ENCODE measurements at regions not wholly inside any gene's neighbourhood (a gene's known extent, or its start where the extent isn't known, plus 50 kb on each side); places are given as distances from the start of the nearest gene placed in this dataset.

DNA sequence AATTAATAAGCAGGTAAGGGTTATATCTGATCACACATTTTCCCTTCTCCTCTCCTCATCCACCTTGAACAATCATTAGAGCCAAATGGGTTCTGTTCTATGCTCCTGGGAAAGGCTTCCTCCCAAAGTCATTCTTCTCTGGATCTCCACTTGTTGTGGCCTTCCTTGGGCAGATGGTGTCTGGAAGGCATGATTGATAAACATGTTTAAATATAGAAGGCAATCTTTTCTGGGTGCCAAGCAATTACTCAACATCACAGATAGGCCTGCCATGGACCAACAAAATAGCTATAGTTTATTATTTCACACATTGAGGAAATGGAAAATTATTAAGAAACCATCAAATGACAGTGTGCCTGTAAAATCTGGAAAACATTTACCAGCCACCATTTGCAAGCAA is 73.5 kb downstream of the KCNA4 start:
- H3K9me3 ChIP-seq (ENCODE audit: insufficient read depth, low read length) = no peaks in the 10 kb centered on the region; the same call in 1 of the 2 replicates
- H3K9me2 ChIP-seq (replicated peaks; ENCODE audit: insufficient read depth, low read length) = no peaks in the 10 kb centered on the region
- H3K4me2 ChIP-seq (ENCODE audit: low read depth, low read length, poor library complexity, severe bottlenecking) = no peak overlapping the region
- H3K9ac ChIP-seq (ENCODE audit: low read length) = no peak overlapping the region
- no peaks in the 10 kb centered on the region for H3K36me3 ChIP-seq (ENCODE audit: low read length)
- no peaks in the 10 kb centered on the region for H3K79me2 ChIP-seq (ENCODE audit: insufficient read depth, low read length)
- H4K20me1 ChIP-seq (ENCODE audit: low read depth, low read length) = no peaks in the 10 kb centered on the region
- TF ChIP-seq CTCF (IDR thresholded peaks at IDR 0.05; ENCODE audit: insufficient read depth, low read length, poor library complexity, severe bottlenecking) = no peak
- TF ChIP-seq EZH2phosphoT487 (conservative IDR thresholded peaks at IDR 0.05; ENCODE audit: low read length) = no peak
- H3K27me3 ChIP-seq (ENCODE audit: low read length) = no peaks in the 10 kb centered on the region
- no peak overlapping the region for H3K27ac ChIP-seq (ENCODE audit: low read depth, low read length)
- no peaks in the 10 kb centered on the region for H3F3A ChIP-seq (ENCODE audit: insufficient read depth)
- H2AFZ ChIP-seq (ENCODE audit: low read depth, low read length, severe bottlenecking) = no peak overlapping the region
- no peak overlapping the region for H3K4me3 ChIP-seq (ENCODE audit: insufficient read depth, low read length, poor library complexity, severe bottlenecking)

- no peaks in the 10 kb centered on the region for H3K36me3 ChIP-seq (ENCODE audit: low read length)
- no peaks in the 10 kb centered on the region for H3K79me2 ChIP-seq (ENCODE audit: insufficient read depth, low read length)
- TF ChIP-seq EZH2phosphoT487 (conservative IDR thresholded peaks at IDR 0.05; ENCODE audit: low read length) = no peak
- no peak for TF ChIP-seq CTCF (IDR thresholded peaks at IDR 0.05; ENCODE audit: insufficient read depth, low read length, poor library complexity, severe bottlenecking)
- no peak overlapping the region for H3K9ac ChIP-seq (ENCODE audit: low read length)
- H3K9me3 ChIP-seq (ENCODE audit: insufficient read depth, low read length) = no peaks in the 10 kb centered on the region
- no peaks in the 10 kb centered on the region for H3F3A ChIP-seq (ENCODE audit: insufficient read depth)
- H3K27me3 ChIP-seq (ENCODE audit: low read length) = no peaks in the 10 kb centered on the region
- no peak overlapping the region for H3K4me2 ChIP-seq (ENCODE audit: low read depth, low read length, poor library complexity, severe bottlenecking)
- no peaks in the 10 kb centered on the region for H4K20me1 ChIP-seq (ENCODE audit: low read depth, low read length)
- H3K9me2 ChIP-seq (replicated peaks; ENCODE audit: insufficient read depth, low read length) = no peaks in the 10 kb centered on the region
- no peak overlapping the region for H2AFZ ChIP-seq (ENCODE audit: low read depth, low read length, severe bottlenecking)
- no peak overlapping the region for H3K4me3 ChIP-seq (ENCODE audit: insufficient read depth, low read length, poor library complexity, severe bottlenecking)
- H3K27ac ChIP-seq (ENCODE audit: low read depth, low read length) = no peak overlapping the region
Measured at GRCh38 chr11:29937526-29937925, 79.3 kb downstream of the KCNA4 start.

DNA sequence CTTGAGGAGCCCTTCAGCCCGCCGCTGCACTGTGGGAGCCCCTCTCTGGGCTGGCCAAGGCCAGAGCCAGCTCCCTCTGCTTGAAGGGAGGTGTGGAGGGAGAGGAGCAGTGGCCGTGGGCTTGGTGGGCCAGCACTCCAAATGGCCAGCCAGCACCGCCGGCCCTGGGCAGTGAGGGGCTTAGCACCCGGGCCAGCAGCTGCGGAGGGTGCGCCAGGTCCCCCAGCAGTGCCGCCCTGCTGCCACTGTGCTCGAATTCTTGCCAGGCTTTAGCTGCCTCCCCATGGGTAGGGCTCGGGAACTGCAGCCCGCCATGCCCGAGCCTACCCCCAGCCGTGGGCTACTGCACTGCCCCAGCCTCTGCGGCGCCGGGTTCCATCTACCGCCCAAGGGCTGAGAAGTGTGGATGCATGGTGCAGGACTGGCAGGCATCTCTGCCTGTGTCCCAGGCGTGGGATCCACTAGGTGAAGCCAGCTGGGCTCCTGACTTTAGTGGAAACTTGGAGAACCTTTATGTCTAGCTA is 82.7 kb downstream of the KCNA4 start:
- Histone ChIP-seq H2AFZ (ENCODE audit: low read depth, low read length, severe bottlenecking) (no peak overlapping the region), H3K27me3 (ENCODE audit: low read length) (no peaks in the 10 kb centered on the region), H3F3A (ENCODE audit: insufficient read depth) (no peaks in the 10 kb centered on the region), H3K9ac (ENCODE audit: low read length) (no peak overlapping the region), H4K20me1 (ENCODE audit: low read depth, low read length) (no peaks in the 10 kb centered on the region), H3K9me3 (ENCODE audit: insufficient read depth, low read length) (no peaks in the 10 kb centered on the region), H3K36me3 (ENCODE audit: low read length) (no peaks in the 10 kb centered on the region), H3K4me2 (ENCODE audit: low read depth, low read length, poor library complexity, severe bottlenecking) (no peak overlapping the region), H3K27ac (ENCODE audit: low read depth, low read length) (no peak overlapping the region), H3K9me2 (replicated peaks; ENCODE audit: insufficient read depth, low read length) (no peaks in the 10 kb centered on the region), H3K4me3 (ENCODE audit: insufficient read depth, low read length, poor library complexity, severe bottlenecking) (no peak overlapping the region), H3K79me2 (ENCODE audit: insufficient read depth, low read length) (no peaks in the 10 kb centered on the region)
- TF ChIP-seq EZH2phosphoT487 (conservative IDR thresholded peaks at IDR 0.05; ENCODE audit: low read length) = no peak
- TF ChIP-seq CTCF (IDR thresholded peaks at IDR 0.05; ENCODE audit: insufficient read depth, low read length, poor library complexity, severe bottlenecking) = no peak

Data from SU-DHL-6 (cell line).